ENCODE measurements at regions not wholly inside any gene's neighbourhood (a gene's known extent, or its start where the extent isn't known, plus 50 kb on each side); places are given as distances from the start of the nearest gene placed in this dataset.
"Not testable (repeated sequence)": the region's sequence is repeated elsewhere in the genome, so short reads cannot be mapped to it uniquely, and the experiment has no call there.

- no peaks in the 10 kb centered on the region for H3K36me3 ChIP-seq
- no peaks in the 10 kb centered on the region for H3K9me3 ChIP-seq
- no peaks in the 10 kb centered on the region for H3K4me1 ChIP-seq
- H3K27ac ChIP-seq = no peak overlapping the region
- WGBS, 5 donors = 79 to 87% (median 86%) methylated on average over 2 of the region's 2 CpGs
- TF ChIP-seq POLR2AphosphoS5 (IDR thresholded peaks at IDR 0.05) (no peak), CTCF (IDR thresholded peaks at IDR 0.05 in 8 of 11, conservative IDR thresholded peaks at IDR 0.05 in 3 of 11) (no peak), POLR2A (IDR thresholded peaks at IDR 0.05) (no peak)
- no peaks in the 10 kb centered on the region for H3K27me3 ChIP-seq (replicated peaks in 1 of 7)
- H3K4me3 ChIP-seq = no peak overlapping the region
- intact Hi-C loops (cut with DNase I; ENCODE audit: low total_unique reads) = no loop called here
- no peak for DNase-seq
Observed at GRCh38 chr4:156290811-156291210, 337.1 kb upstream of the CTSO start.

GRCh38 chr4:156290026-156290425, 336.4 kb upstream of the CTSO start:
- H3K36me3 ChIP-seq; H3K27ac ChIP-seq; DNase-seq; H3K27me3 ChIP-seq (replicated peaks in 1 of 7); H3K9me3 ChIP-seq; intact Hi-C loops (cut with DNase I; ENCODE audit: low total_unique reads); H3K4me3 ChIP-seq; H3K4me1 ChIP-seq: not testable (repeated sequence)
- WGBS, 5 donors = 85 to 95% (median 92%) methylated on average over 15 to 19 of the region's 19 CpGs

- no peak overlapping the region for H3K27ac ChIP-seq
- intact Hi-C loops (cut with DNase I; ENCODE audit: low total_unique reads) = no loop called here
- WGBS, 5 donors = 82 to 93% (median 90%) methylated on average over 3 of the region's 3 CpGs
- no peaks in the 10 kb centered on the region for H3K4me1 ChIP-seq
- peaks cover 0 to 9% (median 0%) of the 10 kb centered on the region in 8 donors for H3K9me3 ChIP-seq
- H3K4me3 ChIP-seq = no peak overlapping the region
- H3K27me3 ChIP-seq (replicated peaks in 1 of 7) = no peaks in the 10 kb centered on the region
- H3K36me3 ChIP-seq = no peaks in the 10 kb centered on the region
- TF ChIP-seq CTCF (IDR thresholded peaks at IDR 0.05 in 8 of 11, conservative IDR thresholded peaks at IDR 0.05 in 3 of 11) = no peak
- no peak for TF ChIP-seq POLR2AphosphoS5 (IDR thresholded peaks at IDR 0.05)
- no peak for TF ChIP-seq POLR2A (IDR thresholded peaks at IDR 0.05)
- no peak for DNase-seq
Observed at GRCh38 chr4:156280686-156281085, 327.0 kb upstream of the CTSO start.

GRCh38 chr4:156265407-156265806, 311.7 kb upstream of the CTSO start:
- no peak for DNase-seq
- H3K27me3 ChIP-seq (replicated peaks in 1 of 7) = no peaks in the 10 kb centered on the region

More at GRCh38 chr4:156265407-156265806, 311.7 kb upstream of the CTSO start:
- H3K36me3 ChIP-seq = no peaks in the 10 kb centered on the region
- no peaks in the 10 kb centered on the region for H3K4me1 ChIP-seq
- no peak overlapping the region for H3K4me3 ChIP-seq
- TF ChIP-seq CTCF (IDR thresholded peaks at IDR 0.05 in 8 of 11, conservative IDR thresholded peaks at IDR 0.05 in 3 of 11) (no peak), POLR2AphosphoS5 (IDR thresholded peaks at IDR 0.05) (no peak), POLR2A (IDR thresholded peaks at IDR 0.05) (no peak)
- no peak overlapping the region for H3K27ac ChIP-seq
- intact Hi-C loops (cut with DNase I; ENCODE audit: low total_unique reads) = no loop called here
- H3K9me3 ChIP-seq = peaks cover 0 to 6% (median 0%) of the 10 kb centered on the region in 8 donors

Measured in spleen (tissue), 11 donors.